ENCODE measurements at regions not wholly inside any gene's neighbourhood (a gene's known extent, or its start where the extent isn't known, plus 50 kb on each side); places are given as distances from the start of the nearest gene placed in this dataset.

GRCh38 chr10:123526356-123527064, 139.6 kb upstream of the GPR26 start:
- no peak overlapping the region for H3K4me2 ChIP-seq (ENCODE audit: insufficient read depth, low read length)
- no peaks in the 10 kb centered on the region for H4K20me1 ChIP-seq (replicated peaks; ENCODE audit: control insufficient read depth, insufficient read depth, low read length)
- no peak for TF ChIP-seq ZNF165 (CRISPR knock-in tag; IDR thresholded peaks at IDR 0.05; ENCODE audit: borderline replicate concordance)
- no peak for TF ChIP-seq TCF3 (CRISPR knock-in tag; IDR thresholded peaks at IDR 0.05)
- H3K27ac ChIP-seq (ENCODE audit: extremely low read depth, low read depth, low read length), result no peak overlapping the region
- ATAC-seq, result no peak
- H3K36me3 ChIP-seq (ENCODE audit: control insufficient read depth, insufficient read depth, low read length), result no peaks in the 10 kb centered on the region
- CTCF ChIA-PET (ENCODE audit: low intra/inter-chr PET ratio), result no interaction called here
- POLR2A ChIA-PET, result interaction anchor here (0.6 kb wide), 1 partner anchor 442 kb away, joined by 3 read pairs; no protein-coding TSS in a partner anchor
- H3K9me1 ChIP-seq (ENCODE audit: control insufficient read depth, insufficient read depth, low read length), result no peaks in the 10 kb centered on the region
- no peaks in the 10 kb centered on the region; a peak in 1 of 5 replicates for H3K27me3 ChIP-seq (ENCODE audit: control insufficient read depth in 2 of 2, insufficient read depth in 2 of 2, low read length in 2 of 2)
- 0% methylated on average over 4 of the region's 7 CpGs for WGBS (ENCODE audit: insufficient coverage, low coverage, missing lambda C conversion rate)
- H3K79me2 ChIP-seq (ENCODE audit: control insufficient read depth, insufficient read depth, low read length), result no peaks in the 10 kb centered on the region
- H2AFZ ChIP-seq (ENCODE audit: low read depth, low read length), result no peak overlapping the region
- in situ Hi-C loops (cut with MboI), result no loop called here
- no TSS peak for BruUV-seq (replicated peaks)
- no peak overlapping the region for H3K4me3 ChIP-seq
- no peaks in the 10 kb centered on the region for H3K4me1 ChIP-seq (replicated peaks in 1 of 2; ENCODE audit: control insufficient read depth in 2 of 2, insufficient read depth in 2 of 2, low read length in 2 of 2)
- FAIRE-seq, result no peak
- DNase-seq (ENCODE audit: extremely low read depth in 1 of 4, low spot score in 3 of 4), result no peak
- no peaks in the 10 kb centered on the region for H3K9me3 ChIP-seq (replicated peaks; ENCODE audit: control insufficient read depth, insufficient read depth, low read depth, low read length)
- no peak overlapping the region for H3K9ac ChIP-seq (ENCODE audit: insufficient read depth in 1 of 2, low read depth in 2 of 2, low read length in 2 of 2)
- intact Hi-C loops (cut with micrococcal nuclease), result no loop called here

- H2AFZ ChIP-seq (ENCODE audit: low read depth, low read length), result no peak overlapping the region
- TF ChIP-seq NFRKB (IDR thresholded peaks at IDR 0.05; ENCODE audit: low read depth) (no peak), EWSR1 (IDR thresholded peaks at IDR 0.05; ENCODE audit: borderline replicate concordance, low read depth, partially characterized antibody) (no peak), ZBED1 (IDR thresholded peaks at IDR 0.05) (no peak), ZNF449 (CRISPR knock-in tag; IDR thresholded peaks at IDR 0.05) (no peak), ZNF586 (CRISPR knock-in tag; conservative IDR thresholded peaks at IDR 0.05) (no peak), PREB (CRISPR knock-in tag; IDR thresholded peaks at IDR 0.05) (no peak), TAF7 (tag; IDR thresholded peaks at IDR 0.05) (no peak), ZFP91 (CRISPR knock-in tag; IDR thresholded peaks at IDR 0.05) (no peak), TEAD1 (CRISPR knock-in tag; IDR thresholded peaks at IDR 0.05) (no peak), TCF7 (IDR thresholded peaks at IDR 0.05; ENCODE audit: borderline replicate concordance) (no peak), HDAC2 (IDR thresholded peaks at IDR 0.05) (no peak)
- no peaks in the 10 kb centered on the region for H3K9me1 ChIP-seq (ENCODE audit: control insufficient read depth, insufficient read depth, low read length)
- intact Hi-C loops (cut with micrococcal nuclease) (no loop called here), in situ Hi-C loops (cut with MboI) (no loop called here)
- BruUV-seq (replicated peaks), result no TSS peak
- DNase-seq (ENCODE audit: extremely low read depth in 1 of 4, low spot score in 3 of 4) (no peak), FAIRE-seq (no peak), ATAC-seq (no peak)
- H3K4me2 ChIP-seq (ENCODE audit: insufficient read depth, low read length), result no peak overlapping the region
- no peak overlapping the region for H3K4me3 ChIP-seq
- H3K36me3 ChIP-seq (ENCODE audit: control insufficient read depth, insufficient read depth, low read length), result no peaks in the 10 kb centered on the region
- H3K79me2 ChIP-seq (ENCODE audit: control insufficient read depth, insufficient read depth, low read length), result no peaks in the 10 kb centered on the region
- H3K27me3 ChIP-seq (ENCODE audit: control insufficient read depth in 2 of 2, insufficient read depth in 2 of 2, low read length in 2 of 2), result no peaks in the 10 kb centered on the region; a peak in 1 of 5 replicates
- no peak overlapping the region for H3K27ac ChIP-seq (ENCODE audit: extremely low read depth, low read depth, low read length)
- ChIA-PET POLR2A (no interaction called here), CTCF (ENCODE audit: low intra/inter-chr PET ratio) (no interaction called here)
- no peak overlapping the region for H3K9ac ChIP-seq (ENCODE audit: insufficient read depth in 1 of 2, low read depth in 2 of 2, low read length in 2 of 2)
- H3K9me3 ChIP-seq (replicated peaks; ENCODE audit: control insufficient read depth, insufficient read depth, low read depth, low read length), result no peaks in the 10 kb centered on the region
- no peaks in the 10 kb centered on the region for H3K4me1 ChIP-seq (replicated peaks in 1 of 2; ENCODE audit: control insufficient read depth in 2 of 2, insufficient read depth in 2 of 2, low read length in 2 of 2)
- H4K20me1 ChIP-seq (replicated peaks; ENCODE audit: control insufficient read depth, insufficient read depth, low read length), result no peaks in the 10 kb centered on the region
Observed at GRCh38 chr10:123527151-123527550, 139.0 kb upstream of the GPR26 start.
